Forelimb muscle (tissue), 1 donor: ENCODE measurements at regions not wholly inside any gene's neighbourhood (a gene's known extent, or its start where the extent isn't known, plus 50 kb on each side); places are given as distances from the start of the nearest gene placed in this dataset.
"Not testable (repeated sequence)": the region's sequence is repeated elsewhere in the genome, so short reads cannot be mapped to it uniquely, and the experiment has no call there.

Source experiments
- DNase-seq: peaks from one replicate; pipeline ENCODE4 v3.0.0-alpha.2; 2013; ENCODE audit warnings: low read depth

DNA sequence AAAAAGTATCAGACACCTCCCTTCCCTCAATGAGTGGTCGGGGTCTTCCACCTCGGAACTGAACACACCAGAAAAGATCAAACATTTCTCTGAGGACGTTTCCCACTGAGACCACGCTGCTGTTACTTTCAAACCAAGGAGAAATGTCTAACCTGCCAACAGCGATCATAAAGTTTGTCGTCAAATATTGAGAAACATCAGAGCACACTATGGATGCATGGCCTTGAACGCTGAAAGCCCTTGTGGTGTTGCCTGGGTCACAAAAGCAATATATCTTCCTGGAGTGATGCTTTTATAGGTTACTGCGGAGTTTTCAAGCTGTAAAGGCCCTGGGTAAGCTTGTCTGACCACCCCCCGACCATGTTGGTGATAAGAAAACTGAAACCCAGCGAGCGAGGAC lies 70.2 kb upstream of the ID2 start:
- no peak for DNase-seq

DNA sequence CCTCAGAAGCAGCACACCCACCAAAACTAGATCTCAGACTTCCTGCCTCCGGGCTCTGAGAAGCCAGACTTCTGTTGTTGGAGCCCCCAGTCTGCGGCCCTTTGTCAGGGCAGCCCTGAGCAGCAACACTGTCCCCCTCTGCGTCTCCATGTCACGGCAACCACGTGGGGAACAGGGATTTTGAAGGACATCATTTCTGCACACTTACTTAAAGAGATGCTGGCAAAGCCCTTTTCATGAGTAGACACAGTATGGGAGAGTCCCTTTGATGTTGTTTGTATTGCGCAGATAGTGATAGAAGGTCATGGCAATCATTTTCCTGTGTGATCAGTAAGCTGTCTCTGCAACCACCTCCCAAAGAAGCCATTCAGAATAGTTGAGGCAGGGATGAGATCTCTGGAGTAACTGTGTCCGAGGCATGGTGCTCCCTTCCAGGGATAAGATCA lies 69.1 kb upstream of the ID2 start:
- no peak for DNase-seq

GRCh38 chr2:8613207-8613999 lies 68.5 kb upstream of the ID2 start:
- not testable (repeated sequence) for DNase-seq

- DNase-seq, result no peak
Measured at GRCh38 chr2:8614646-8615045, 67.2 kb upstream of the ID2 start.

DNA sequence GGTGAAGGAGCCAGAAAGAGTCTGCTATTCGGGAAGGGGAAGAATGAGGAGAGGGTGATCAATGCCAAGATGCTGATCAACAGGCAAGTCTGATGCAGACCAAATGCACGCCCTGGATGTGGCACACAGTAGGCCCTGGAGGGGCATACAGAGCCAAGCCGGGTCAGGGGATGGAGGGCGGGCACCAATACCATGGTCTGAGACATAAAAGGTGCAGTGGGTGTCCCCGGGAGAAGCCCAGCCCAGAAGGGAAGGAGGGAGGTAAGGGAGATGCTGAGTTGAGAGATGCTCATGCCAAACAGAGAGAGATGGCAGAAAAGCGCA lies 66.6 kb upstream of the ID2 start:
- DNase-seq, result no peak

GRCh38 chr2:8615576-8616281 lies 66.1 kb upstream of the ID2 start:
- DNase-seq, result no peak

GRCh38 chr2:8617048-8617447 lies 64.8 kb upstream of the ID2 start:
- DNase-seq, result no peak

DNA sequence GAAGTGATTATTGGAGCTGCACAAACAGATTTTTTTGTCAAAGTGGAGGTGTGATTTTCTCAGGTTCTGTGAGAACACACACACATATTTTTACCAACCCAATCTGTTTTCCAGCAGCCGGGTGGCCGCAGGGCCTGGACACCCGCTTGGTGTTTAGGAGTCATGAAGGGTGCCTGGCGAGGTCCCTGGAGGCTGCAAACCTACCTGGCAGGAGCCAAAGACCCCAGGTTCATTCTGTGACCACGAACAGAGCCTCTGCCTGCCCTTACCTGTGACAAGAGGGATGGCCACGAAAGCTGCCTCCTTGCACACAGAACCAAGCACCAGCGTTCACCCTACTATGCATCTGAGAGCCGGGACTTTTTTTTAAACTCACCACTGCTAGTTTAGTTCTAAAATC lies 64.3 kb upstream of the ID2 start:
- no peak for DNase-seq

DNA sequence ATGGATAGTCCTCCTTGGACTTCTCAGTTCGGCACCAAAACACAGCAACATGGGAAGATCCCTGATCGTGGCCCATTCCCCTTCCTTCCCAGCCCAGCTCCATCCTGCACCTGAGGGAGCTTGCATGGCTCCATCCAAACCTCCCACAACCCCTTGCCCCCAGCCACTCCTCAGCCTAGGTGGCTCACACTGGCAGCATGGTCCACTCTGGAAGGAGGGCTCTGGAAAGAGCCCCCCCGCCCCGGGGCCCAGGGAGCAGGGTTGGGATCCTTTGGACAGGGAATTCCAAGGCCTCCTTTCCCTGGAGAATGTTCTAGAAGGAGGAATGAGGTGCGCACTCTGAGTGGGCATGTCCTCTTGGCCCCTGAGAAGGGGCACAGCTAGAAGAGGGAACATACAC lies 62.8 kb upstream of the ID2 start:
- no peak for DNase-seq

GRCh38 chr2:8620611-8621382 lies 61.1 kb upstream of the ID2 start:
- no peak for DNase-seq

DNA sequence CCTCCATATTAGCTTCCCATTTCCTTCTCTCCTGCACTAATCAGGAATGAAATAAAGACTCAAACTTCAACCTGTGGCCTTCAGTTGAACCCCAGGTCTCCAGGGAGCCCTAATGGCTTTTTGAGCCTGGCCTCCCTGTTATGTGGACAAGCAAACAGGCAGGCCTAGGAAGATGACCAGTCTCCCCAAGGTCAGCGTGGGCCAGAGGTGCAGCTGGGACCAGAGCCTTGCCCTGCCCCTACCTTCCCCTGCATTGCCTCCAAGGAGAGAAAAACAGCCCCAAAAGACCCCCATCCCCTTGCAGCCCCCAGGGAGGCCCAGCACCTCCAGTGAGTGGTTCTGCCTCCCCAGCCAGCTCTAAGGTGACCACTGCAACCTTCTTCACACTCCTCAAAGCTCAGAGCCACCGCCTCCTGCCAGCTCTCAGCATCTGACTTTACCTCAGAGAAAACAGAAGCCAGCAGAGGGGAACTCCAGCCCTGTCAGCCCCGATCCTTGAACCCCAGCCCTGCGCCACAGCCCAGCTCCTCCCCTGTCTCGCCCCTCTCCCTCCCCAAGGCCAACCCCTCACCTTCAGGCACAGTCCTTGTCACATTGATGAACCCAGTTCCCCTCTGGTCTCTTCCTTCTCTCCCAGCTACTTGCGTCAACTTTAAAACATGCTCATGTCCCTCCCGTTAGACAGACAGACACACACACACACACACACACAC lies 59.5 kb upstream of the ID2 start:
- DNase-seq, result no peak

GRCh38 chr2:8622924-8623465 lies 58.9 kb upstream of the ID2 start:
- DNase-seq, result no peak

GRCh38 chr2:8623576-8623957 lies 58.3 kb upstream of the ID2 start:
- no peak for DNase-seq

GRCh38 chr2:8623958-8624591 lies 57.8 kb upstream of the ID2 start:
- no peak for DNase-seq

DNA sequence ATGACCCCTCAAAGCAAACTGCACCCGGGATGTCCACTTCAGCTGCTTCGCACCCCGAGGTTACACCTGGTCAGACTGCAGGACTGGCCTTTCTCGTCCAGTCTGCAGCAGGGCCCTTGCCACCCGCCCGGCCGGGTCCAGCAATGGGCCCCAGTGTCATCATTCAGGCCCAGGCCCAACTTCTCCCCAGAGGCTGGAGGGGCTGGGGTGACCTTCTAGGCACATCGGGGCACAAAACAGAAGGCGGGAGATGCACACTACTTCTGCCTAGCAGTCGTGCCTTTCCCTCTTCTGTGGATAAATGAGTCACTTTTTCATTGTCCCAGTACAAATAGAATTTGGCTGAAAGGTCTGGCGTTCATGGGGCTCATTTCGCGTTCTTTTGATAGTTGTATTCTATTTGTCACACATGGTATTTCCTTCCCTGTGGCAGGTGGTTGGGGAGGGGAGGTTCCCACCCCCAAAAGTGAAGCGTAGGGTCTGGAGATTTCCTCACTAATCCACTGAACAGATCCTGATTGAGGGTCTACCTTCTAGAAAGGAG lies 56.9 kb upstream of the ID2 start:
- DNase-seq, result no peak

GRCh38 chr2:8625399-8626300 lies 56.2 kb upstream of the ID2 start:
- no peak for DNase-seq

- no peak for DNase-seq
Measured at GRCh38 chr2:8626572-8626971, 55.3 kb upstream of the ID2 start.

- no peak for DNase-seq
Measured at GRCh38 chr2:8627019-8627691, 54.7 kb upstream of the ID2 start.

GRCh38 chr2:8627692-8628085 lies 54.2 kb upstream of the ID2 start:
- no peak for DNase-seq
